ENCODE measurements at regions not wholly inside any gene's neighbourhood (a gene's known extent, or its start where the extent isn't known, plus 50 kb on each side); places are given as distances from the start of the nearest gene placed in this dataset.

DNA sequence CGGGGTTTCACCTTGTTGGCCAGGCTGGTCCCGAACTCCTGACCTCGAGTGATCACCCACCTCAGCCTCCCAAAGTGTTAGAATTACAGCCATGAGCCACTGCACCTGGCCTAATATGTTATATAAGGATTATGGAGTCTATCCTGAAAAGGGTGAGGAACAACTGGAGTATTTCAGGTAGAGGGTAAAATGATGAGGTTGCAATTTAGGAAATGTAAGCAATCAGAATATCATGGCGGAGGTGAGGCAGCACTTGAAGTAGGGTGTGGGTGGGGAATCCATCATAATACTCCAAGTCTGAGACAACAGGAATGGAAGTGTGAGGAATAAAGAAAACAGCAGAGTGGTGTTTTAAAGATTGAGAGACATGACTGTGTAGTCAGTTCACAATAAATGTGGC, 582.2 kb downstream of the FGF9 start:
- FAIRE-seq = no peak

DNA sequence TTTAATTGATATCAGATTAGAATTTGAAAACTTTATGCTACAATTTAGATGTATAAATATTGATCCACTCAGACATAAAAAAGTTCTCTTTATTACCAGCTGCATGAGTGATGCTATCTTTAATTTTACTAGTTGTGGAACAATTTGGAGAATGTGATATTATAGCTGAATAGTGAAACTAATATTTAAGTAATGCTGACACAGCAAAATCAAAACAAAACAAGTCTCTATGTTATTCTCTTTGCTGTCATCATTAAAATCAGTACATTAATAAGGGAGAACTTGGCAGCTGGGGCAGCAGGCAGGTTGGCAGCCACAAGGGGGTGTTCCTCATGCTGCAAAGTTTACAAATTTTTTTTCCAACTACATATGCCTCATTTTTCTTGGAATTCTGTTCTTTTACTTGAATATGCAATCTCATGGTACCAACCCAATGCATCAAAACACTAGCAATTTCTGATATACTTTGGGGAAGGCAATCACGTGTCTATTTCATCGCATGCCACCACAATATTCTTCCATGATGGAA, 585.3 kb downstream of the FGF9 start:
- no peak for FAIRE-seq

DNA sequence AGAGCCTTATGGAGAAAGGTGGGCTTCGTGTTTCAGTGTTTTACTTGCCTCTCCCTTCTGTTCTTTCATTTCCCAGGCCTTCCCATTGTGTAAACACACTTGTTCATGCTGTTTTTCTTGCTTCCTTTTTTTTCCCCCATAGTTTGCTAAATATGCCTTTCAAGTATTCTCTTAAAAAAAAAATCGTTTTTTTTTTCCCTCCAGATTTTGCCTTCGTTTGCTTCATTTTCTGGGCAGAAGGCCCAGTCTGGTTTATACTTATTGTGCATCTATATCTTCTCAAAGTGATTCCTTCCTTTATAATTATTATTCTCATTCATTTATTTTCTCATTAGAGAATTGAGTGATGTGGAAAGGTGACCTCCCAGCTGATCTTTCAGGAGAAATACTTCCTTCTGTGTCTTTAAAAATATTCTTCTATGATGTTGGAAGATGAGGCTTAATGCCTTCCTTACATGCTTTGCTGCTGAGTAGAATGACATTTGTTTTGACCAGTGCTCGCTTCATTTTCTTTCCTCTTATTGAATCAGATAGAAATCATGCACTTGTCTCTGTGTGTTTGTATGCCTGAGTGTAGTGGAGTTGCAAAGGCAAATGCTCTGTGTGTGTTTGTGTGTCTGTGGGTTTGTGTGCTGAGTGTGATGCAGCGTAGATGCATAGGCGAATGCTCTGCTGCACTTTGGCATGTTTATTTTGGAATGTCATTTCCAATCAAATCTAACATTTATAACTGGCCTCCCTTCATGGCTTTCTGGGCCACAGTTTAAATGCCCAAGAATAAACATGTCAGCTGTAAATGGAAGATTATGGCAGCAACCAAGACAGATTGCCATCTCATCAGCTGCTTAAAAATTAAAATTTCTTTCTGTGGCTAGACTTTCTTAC, 591.4 kb downstream of the FGF9 start:
- FAIRE-seq = no peak

DNA sequence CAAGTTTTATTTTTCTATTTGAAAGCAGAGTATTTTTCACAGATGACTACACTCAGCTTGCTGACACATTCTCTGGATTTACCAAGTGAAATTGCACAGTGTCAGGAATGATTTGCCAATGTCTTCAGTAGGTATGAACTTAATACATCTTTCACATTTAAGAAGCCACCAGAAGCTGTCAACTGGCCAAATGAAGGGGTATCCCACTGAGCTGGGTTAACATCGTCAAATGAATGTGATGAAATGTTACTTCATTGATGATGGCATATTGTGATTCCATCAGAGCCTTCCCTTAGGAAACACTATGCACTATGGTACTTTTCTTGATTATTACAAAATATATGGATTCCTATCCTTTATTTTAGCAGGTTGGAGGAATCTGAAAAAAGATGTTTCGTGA, 592.3 kb downstream of the FGF9 start:
- FAIRE-seq = no peak

DNA sequence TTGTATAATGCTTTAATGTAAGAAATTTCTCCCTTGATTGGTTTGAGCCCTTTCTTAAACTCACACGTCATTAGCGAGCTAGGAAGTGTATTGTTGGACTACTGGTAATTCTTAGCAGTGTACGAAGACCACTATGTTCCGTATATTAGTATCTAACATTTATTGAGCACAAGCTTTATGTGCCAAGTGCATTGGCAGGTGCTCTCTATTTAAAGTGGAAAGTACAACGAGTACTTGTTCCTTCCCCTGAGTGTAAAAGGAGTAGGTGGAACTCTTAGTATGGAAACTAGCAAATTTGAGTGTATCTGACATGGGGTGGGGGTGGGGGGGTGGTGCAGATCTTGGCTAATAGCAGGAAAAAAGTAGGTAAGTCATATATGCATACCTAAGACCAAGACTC, 594.7 kb downstream of the FGF9 start:
- FAIRE-seq = no peak

DNA sequence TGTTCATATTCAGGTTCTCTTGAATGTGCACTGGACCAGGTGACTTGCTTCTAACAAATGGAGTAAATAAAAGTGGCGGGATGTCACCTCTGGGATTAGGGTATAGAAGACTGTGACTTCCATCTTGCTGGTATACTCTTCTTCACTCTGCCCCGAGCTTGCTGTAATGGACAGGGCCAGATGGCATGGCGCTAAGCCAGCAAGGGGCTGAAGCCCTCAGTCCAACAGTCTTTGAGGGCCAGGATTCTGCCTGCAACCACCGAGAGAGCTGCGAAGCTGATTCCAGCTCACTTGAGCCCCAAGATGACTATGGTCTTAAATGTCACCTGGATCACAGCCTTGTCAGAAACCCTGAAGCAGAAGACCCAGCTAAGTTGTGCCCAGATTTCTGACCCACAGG, 600.0 kb downstream of the FGF9 start:
- FAIRE-seq = no peak

DNA sequence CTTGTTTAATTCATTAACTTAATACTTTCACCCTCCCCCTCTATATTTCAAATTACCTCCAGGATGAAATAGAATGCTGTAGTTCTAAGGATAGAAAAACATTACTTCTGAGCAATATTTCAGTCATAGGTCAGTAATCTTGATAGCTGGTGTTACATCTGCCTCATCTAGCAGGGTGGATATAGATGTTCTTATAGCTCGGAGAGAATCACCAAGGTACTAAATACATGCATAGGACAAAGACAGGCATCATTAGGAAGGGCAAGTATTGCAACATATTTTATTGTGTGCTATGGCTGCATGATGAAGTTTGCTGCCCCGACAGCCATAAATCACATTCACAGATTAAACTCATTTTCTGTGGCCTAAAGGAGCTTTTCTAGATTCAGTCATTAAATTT, 601.0 kb downstream of the FGF9 start:
- FAIRE-seq = no peak

DNA sequence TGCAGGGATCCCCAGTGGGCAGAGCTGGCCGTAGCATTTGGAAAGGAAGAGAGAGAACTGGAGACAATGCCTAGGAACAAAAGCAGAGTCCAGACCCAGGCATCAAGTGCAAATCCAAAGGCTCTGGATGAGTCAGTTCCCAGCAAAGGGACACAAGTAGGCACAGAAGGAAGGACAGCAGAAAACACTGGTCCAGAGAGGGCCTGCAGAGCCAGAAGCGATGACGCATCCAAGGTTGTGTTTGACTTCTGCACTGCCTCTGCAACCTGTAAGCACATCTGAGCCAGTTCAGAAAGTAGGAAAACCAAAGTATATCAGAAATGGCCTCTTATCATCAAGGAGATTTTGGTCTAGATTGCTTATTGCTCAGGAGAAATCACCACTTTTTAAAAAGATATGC, 604.5 kb downstream of the FGF9 start:
- FAIRE-seq = no peak

DNA sequence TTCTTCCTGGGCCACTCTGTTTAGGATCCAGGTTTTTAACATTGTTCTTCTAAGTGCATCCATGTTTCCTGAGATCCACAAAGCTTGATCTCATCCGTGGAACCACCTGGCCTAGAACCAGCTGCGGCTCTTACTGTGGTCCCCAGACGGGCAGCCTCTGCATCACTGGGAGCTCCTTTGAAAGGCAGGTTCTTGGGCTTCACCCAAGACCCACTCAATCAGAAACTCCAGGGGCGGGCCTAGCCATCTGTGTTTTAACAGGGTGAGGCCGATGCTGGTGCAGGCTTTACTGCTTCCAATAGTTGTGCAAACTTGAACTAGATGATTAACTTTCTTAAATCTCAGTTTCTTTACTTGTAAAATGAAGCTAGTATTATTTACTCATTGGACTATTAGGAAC, 605.7 kb downstream of the FGF9 start:
- FAIRE-seq = no peak

DNA sequence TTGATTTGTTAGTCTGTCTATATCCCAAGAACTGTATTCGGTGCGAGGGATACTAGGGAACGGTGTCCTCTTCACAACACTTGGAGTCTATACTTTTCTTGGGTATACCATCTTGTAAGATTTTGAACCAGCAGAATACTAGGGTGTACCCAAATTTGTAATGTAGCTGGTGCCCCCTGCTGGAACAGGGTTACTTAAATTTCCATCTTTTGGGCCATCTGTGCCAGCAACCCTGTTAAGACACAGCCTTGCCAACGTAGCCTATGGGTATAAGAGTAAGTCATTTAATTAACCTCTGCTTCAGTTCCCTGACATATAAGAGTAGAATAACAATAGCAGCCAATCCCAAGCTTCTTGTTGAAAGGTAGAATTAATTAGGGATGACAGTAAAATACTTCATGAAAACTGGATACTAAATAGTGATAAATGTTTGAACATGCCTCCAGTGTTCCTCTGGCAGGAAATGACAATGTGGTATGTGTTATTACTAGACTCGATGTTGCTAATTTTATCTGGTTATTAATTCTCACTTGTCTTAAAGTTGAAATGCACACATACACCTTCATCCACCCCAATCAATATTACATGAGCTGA, 607.6 kb downstream of the FGF9 start:
- FAIRE-seq = peak; percentile 33

DNA sequence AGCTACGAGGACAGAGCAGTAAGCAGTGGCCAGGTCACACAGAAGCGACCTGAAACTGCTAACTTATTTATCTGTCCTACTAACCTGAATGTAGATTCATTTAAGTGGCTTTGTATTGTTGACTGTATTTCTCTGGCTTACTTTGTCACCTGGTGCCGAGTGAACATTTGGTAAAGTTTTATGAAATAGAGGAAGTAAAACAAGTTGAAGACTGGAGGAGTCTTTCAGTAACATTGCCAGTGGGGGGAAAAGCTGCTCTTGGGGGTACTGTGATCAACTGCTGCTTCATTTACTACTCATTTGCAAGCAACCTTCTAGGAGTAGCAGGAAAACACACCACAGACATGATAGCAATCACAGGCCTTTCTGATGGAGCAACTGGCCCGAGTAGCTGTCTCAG, 615.0 kb downstream of the FGF9 start:
- no peak for FAIRE-seq

DNA sequence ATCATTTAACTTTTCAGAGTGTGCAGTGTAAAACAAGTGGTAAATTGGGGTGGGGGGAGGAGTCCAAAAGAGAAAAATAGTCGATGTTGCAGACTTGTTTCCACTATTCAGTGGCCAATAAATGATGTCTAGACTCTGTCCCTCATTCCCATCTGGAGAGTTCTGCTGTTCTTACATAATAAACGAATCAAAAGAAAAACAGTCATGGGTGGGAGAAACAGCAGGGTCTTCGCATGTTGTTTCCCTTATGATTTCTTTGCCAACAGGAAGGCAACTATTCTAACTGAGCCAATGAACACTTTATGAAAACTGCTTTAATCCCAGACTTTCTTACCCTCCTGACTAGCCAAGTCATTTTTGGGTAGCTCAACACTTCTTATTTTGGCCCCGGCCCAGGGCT, 615.5 kb downstream of the FGF9 start:
- no peak for FAIRE-seq

DNA sequence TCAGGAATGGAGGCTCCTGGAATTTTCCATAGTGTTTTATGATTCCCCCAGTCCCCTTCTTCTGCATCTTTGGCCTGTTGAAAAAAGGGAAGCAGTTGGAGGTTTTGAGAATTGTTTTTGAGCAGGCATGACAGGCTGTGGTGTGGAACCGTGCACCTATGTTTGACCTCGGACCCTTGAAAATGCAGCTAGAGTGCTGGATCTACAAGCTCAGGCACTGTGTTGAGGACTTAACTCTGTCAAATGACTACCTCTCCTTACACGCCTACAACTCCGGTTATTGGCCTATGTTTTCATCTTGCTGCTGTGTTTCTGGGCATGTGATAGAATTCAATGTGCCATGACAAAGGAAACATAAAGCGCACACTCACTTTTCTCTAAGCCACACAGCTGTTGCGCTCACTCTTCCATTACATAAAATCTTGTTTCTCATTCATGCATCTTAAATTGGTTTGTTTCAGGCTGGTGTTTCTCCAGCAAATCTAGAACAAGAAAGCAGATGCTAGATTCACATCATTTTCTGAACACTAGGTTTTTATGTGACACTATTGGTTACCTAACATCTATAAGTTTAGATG, 616.6 kb downstream of the FGF9 start:
- FAIRE-seq = no peak

DNA sequence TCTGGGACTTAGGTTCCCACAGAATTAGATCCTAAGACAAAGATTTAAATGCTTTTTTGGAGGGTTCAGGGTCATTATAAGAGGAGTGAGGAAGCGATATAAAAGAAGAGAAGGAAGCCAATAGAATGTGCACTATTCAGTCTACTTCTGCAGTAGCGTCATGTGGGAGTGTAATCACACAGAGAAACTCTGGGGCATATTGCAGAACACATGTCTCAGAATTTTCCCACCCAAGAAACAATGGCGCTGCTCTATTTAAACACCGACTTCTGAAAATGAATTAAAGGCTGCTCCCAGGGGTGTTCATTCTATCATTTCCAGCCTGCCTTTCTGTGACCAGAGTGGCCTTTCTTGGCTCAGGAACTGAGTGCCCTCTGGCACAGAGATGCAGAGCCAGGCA, 617.6 kb downstream of the FGF9 start:
- no peak for FAIRE-seq

DNA sequence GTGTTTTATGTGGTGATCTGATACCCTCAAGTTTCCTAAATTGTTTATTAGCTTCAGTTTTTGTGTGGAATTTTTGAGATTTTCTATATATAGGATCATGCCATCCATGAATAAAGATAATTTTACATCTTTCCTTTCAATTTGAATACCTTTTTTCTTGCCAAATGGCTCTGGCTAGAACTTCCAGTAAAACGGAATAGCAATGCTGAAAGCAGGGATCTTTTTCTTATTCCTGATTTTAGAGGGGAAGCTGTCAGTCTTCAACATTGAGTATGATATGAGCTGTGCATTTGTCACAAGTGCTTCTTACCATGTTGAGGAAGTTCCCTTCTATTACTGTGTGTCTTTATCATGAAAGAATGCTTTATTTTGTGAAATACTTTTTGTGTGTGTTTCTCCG, 618.8 kb downstream of the FGF9 start:
- no peak for FAIRE-seq

DNA sequence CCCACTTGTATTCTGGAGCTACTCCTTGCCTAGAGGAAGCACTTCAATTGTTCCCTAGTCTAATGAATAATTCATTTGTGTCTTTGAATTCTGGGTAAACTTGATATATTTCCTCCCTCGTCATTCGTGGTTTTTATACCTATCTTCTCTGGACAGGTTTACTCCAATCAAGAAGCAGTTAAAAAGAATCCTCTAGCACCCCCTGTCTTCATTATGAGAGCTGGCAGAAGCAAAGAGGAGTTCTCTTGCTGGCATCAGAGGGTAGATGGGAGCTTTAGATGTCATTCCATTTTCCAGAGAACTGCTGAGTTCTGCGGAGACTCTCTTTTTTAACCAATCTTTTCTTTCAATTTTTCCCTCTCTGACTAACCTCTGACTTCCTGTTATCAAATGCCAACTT, 627.7 kb downstream of the FGF9 start:
- FAIRE-seq = no peak

DNA sequence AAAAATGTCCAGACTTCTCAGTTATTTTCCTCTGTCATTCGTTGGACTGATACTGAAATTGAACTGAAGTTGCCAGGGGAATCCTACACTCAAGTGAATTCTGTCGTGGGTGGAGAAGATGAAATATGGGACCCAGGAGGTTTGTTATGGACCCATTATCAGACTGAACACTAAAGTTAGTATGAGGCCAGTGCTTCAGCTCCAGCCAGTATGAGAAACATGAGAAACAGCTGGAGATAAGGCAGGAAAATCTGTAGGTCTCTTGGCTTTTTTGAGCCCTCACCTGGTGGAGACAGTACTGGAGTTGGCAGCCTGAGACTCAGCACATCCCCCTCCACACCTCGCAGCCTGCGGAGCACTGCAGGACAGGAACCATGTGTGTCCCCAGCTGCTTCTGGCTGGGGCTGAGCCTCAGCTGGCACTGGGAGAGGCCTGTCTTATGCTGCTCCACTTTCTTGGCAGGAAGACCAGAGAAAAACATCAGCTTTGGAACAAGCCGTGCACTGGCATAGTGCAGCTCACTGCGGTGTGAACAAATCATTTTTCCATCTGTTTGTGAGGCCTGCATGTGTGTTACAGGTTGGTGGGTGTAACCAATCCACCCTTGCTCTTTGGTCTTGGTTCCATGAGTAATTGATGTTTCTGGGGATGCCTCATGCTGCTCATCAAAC, 641.0 kb downstream of the FGF9 start:
- no peak for FAIRE-seq

DNA sequence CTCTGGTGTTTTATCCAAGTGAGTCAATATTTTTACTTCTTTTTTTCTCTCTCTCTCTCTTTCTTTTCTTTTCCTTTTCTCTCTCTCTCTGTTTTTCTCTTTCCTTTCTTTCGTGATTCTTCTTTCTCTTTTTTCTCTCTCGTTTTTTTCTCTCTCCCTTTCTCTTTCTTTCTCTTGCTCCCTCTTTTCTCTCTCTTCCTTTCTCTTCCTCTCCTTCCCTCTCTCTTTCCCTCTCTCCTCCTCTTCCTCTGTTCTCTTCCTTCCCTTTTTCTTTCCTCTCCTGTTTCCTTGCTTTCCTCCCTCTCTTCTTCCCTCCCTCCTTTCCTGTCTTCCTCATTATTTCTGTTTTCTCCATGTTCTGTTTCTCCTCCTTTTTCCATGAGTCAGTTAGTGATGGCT, 641.5 kb downstream of the FGF9 start:
- FAIRE-seq = no peak

DNA sequence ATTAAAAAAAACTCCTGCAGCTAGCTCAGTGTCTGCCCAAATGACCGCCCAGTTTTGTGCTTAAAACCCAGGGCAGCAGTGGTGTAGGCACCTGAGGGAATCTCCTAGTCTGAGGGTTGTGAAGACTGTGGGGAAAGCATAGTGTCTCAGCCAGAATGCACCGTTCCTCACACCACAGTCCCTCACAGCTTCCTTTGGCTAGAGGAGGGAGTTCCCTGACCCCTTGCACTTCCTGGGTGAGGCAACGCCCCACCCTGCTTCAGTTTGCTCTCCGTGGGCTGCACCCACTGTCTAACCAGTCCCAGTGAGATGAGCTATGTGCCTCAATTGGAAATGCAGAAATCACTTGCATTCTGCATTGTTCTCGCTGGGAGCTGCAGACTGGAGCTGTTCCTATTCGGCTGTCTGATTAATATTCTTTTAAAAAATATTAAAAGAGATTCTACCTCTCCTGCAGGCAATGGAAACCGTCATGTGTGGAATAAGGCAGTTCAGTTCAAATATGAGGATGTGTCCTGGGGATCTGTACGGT, 645.7 kb downstream of the FGF9 start:
- no peak for FAIRE-seq

DNA sequence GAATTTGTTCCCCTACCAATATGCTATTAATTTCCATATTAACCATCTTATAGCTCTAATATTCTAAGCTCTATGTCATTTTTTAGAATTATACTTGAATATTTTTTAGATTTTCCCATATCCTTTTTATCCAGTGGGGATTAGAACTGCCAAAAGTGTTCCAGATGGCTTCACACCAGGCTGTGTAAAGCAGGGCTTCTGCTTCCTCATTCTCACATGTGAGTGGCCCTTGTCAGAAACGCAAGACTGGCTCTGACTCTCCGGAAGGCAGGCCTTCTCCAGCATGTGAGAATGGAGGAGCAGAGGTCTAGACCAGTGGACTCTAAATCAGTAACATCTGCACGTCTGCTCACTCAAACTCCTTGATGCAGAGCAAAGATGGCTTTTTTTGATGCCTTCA, 650.1 kb downstream of the FGF9 start:
- no peak for FAIRE-seq

DNA sequence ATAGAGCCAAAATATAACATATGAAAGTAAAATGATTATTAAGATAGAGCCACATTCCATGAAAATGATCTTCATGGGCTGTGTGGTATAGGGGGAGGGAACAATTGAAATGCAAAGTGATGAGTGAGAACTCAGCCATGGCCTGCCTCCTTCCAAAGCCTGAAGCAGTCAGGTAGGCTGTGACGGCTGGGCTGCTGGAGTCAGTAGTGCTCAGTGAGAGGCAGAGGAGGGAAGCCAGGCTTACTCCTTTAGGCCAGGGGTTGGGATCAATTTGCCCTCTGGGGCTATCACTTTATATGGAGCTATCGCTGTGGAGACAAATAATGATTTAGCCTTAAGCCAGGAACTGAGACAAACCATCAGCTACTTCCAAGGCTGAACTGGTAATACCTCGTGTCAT, 654.9 kb downstream of the FGF9 start:
- FAIRE-seq = no peak

DNA sequence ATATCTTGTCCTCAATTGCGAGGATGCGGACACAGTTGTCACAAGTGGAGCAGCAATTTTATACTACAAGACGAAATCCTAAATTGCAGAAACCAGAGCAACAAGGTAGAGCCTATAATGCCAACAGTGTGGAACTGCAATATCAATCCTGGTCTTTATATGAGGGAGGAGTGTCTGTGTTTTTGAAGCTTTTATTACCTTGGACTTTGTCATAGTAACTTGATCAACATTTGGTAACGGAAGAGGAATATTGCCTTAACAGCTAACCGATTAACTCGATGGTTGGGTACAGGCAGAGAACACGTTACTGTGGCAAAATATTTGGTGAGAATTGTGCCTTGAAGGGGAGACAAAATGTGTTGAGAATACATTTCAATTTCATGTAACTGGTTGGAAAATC, 661.5 kb downstream of the FGF9 start:
- FAIRE-seq = no peak

DNA sequence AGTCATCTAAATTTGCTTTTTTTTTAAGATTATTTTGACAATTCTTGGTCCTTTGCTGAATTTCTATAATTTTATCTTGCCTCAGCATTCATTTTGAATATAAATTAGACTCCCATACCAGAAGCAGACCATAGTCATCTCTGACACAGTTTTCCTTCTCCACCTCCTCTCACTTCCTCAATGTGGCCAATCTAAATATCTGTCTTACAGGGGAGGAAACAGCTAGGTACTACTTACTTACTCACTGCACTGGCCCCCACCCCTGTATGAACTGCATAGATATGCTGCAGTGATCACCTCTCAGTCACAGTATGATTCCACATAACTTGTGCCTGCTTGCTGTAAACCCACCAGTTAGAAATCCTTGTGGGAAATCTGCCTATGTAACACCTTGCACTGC, 665.6 kb downstream of the FGF9 start:
- FAIRE-seq = no peak
